Activated CD8-positive, alpha-beta T cell treated with anti-CD3 and anti-CD28 coated beads for 36 hours (primary cell): ENCODE measurements at regions not wholly inside any gene's neighbourhood (a gene's known extent, or its start where the extent isn't known, plus 50 kb on each side); places are given as distances from the start of the nearest gene placed in this dataset.

Experiments
- ATAC-seq: fragments of 200-7000 bp; cut with Tn5 transposase; one replicate; pipeline ENCODE4 v1.10.0; 2021; ENCODE audit warnings: mild to moderate bottlenecking, moderate library complexity
- CTCF ChIA-PET: fragments of 350-600 bp; sonication (Branson Sonifier 250); formaldehyde crosslinking; loops from one replicate; lab custom pipeline; 2021; ENCODE audit warnings: antibody characterized with exemption; lab: Charles Lee
- POLR2A ChIA-PET: fragments of 350-600 bp; sonication (Branson Sonifier 250); formaldehyde crosslinking; loops from one replicate; lab custom pipeline; 2021; ENCODE audit warnings: antibody characterized with exemption; lab: Charles Lee
- DNase-seq: peaks from one replicate; pipeline ENCODE4 v3.0.0-alpha.2; 2020
- H3K27ac Mint-ChIP-seq: one replicate; pipeline ENCODE4 v1.8.0; 2021; ENCODE audit warnings: mild to moderate bottlenecking, mixed read lengths
- H3K27me3 Mint-ChIP-seq: one replicate; pipeline ENCODE4 v1.8.0; 2021; ENCODE audit warnings: mixed read lengths
- H3K36me3 Mint-ChIP-seq: one replicate; pipeline ENCODE4 v1.8.0; 2021; ENCODE audit warnings: low read depth, mixed read lengths
- H3K4me1 Mint-ChIP-seq: one replicate; pipeline ENCODE4 v1.8.0; 2021; ENCODE audit warnings: low read depth, mixed read lengths
- H3K4me3 Mint-ChIP-seq: one replicate; pipeline ENCODE4 v1.8.0; 2021; ENCODE audit warnings: mild to moderate bottlenecking, moderate library complexity, mixed read lengths
- H3K9me3 Mint-ChIP-seq: one replicate; pipeline ENCODE4 v1.8.0; 2021; ENCODE audit warnings: mixed read lengths
- CTCF ChIP-seq: fragments of 200-600 bp; IDR thresholded peaks from one replicate; pipeline ENCODE4 v1.8.0; 2022; ENCODE audit warnings: antibody characterized with exemption, mild to moderate bottlenecking
- intact Hi-C: fragments of 100-400 bp; cut with micrococcal nuclease; formaldehyde crosslinking; loops from one replicate; pipeline ENCODE4 v1.10.0; 2022

GRCh38 chr2:129754421-129754820, 225.0 kb upstream of the RAB6C start:
- Mint-ChIP-seq H3K9me3 (no peaks in the 10 kb centered on the region), H3K4me1 (no peaks in the 10 kb centered on the region), H3K27me3 (peaks cover 4% of the 10 kb centered on the region), H3K27ac (no peak overlapping the region), H3K4me3 (no peak overlapping the region), H3K36me3 (no peaks in the 10 kb centered on the region)
- intact Hi-C loops: no loop called here
- ATAC-seq (no peak), DNase-seq (no peak)
- no peak for TF ChIP-seq CTCF
- ChIA-PET CTCF (no interaction called here), POLR2A (no interaction called here)

- H3K4me3 Mint-ChIP-seq: no peak overlapping the region
- POLR2A ChIA-PET: no interaction called here
- peaks cover 3% of the 10 kb centered on the region for H3K27me3 Mint-ChIP-seq
These were observed 224.6 kb upstream of the RAB6C start for GRCh38 chr2:129754831-129755230.

GRCh38 chr2:129755786-129756185, 223.7 kb upstream of the RAB6C start:
- Mint-ChIP-seq H3K27me3 (peaks cover 1% of the 10 kb centered on the region), H3K4me1 (no peaks in the 10 kb centered on the region), H3K4me3 (no peak overlapping the region), H3K27ac (no peak overlapping the region), H3K36me3 (no peaks in the 10 kb centered on the region), H3K9me3 (no peaks in the 10 kb centered on the region)
- ChIA-PET POLR2A (no interaction called here), CTCF (no interaction called here)
- intact Hi-C loops: no loop called here
- ATAC-seq (no peak), DNase-seq (no peak)
- TF ChIP-seq CTCF: no peak

More at GRCh38 chr2:129754831-129755230, 224.6 kb upstream of the RAB6C start:
- Mint-ChIP-seq H3K4me1 (no peaks in the 10 kb centered on the region), H3K9me3 (no peaks in the 10 kb centered on the region), H3K36me3 (no peaks in the 10 kb centered on the region), H3K27ac (no peak overlapping the region)
- DNase-seq: no peak
- no peak for ATAC-seq
- TF ChIP-seq CTCF: no peak
- intact Hi-C loops: no loop called here
- CTCF ChIA-PET: no interaction called here

GRCh38 chr2:129756276-129756675, 223.2 kb upstream of the RAB6C start:
- no peaks in the 10 kb centered on the region for H3K9me3 Mint-ChIP-seq
- TF ChIP-seq CTCF: no peak
- no peak for DNase-seq
- no peak for ATAC-seq
- ChIA-PET POLR2A (no interaction called here), CTCF (no interaction called here)
- H3K27me3 Mint-ChIP-seq: no peaks in the 10 kb centered on the region
- H3K27ac Mint-ChIP-seq: no peak overlapping the region
- H3K4me1 Mint-ChIP-seq: no peaks in the 10 kb centered on the region
- no peak overlapping the region for H3K4me3 Mint-ChIP-seq
- intact Hi-C loops: no loop called here
- no peaks in the 10 kb centered on the region for H3K36me3 Mint-ChIP-seq

GRCh38 chr2:129757366-129757914, 222.0 kb upstream of the RAB6C start:
- Mint-ChIP-seq H3K9me3 (no peaks in the 10 kb centered on the region), H3K4me3 (no peak overlapping the region), H3K36me3 (no peaks in the 10 kb centered on the region), H3K4me1 (no peaks in the 10 kb centered on the region), H3K27ac (no peak overlapping the region), H3K27me3 (no peaks in the 10 kb centered on the region)
- no peak for DNase-seq
- no peak for TF ChIP-seq CTCF
- ATAC-seq: no peak
- intact Hi-C loops: no loop called here
- CTCF ChIA-PET: interaction anchor here (0.7 kb wide), 1 partner anchor 9 kb away, joined by 3 read pairs; no protein-coding TSS in a partner anchor
- POLR2A ChIA-PET: no interaction called here
